SU-DHL-6 (cell line): ENCODE measurements at regions not wholly inside any gene's neighbourhood (a gene's known extent, or its start where the extent isn't known, plus 50 kb on each side); places are given as distances from the start of the nearest gene placed in this dataset.

ENCODE experiments used
- CTCF ChIP-seq: fragments of 200-600 bp; sonication (generic); IDR thresholded peaks from one replicate; pipeline ENCODE4 v1.5.1; 2017; ENCODE audit warnings: antibody characterized with exemption, mild to moderate bottlenecking, low read length, moderate library complexity; ENCODE audit not compliant: insufficient read depth, poor library complexity, severe bottlenecking
- EZH2phosphoT487 ChIP-seq: fragments of 200-600 bp; sonication (generic), shearing (Covaris generic); conservative IDR thresholded peaks from 2 replicates; pipeline ENCODE4 v1.6.1; 2018; ENCODE audit warnings: mild to moderate bottlenecking, antibody characterized with exemption, low read length, moderate library complexity, mixed read lengths

DNA sequence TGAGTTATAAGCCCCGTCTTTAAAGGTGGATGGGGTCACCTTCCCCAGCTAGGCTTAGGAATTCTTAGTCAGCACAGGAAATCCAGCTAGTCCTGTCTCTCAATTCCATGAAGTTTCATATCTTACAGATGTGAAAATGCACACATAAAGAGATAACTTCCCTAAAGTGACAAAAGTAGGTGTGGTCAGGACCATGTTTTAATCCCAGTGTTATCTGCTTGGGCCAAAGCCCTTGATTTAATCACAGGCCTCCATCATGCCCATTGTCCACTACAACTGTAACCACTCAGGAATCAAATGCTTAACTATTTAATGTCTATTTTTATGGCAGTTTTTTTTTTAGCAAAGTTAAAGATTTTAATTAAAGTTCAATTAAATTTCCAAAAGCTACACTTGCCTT is 194.4 kb upstream of the BTG1 start:
- TF ChIP-seq CTCF = no peak
- no peak for TF ChIP-seq EZH2phosphoT487
